Inflammatory macrophage (primary cell): ENCODE measurements at regions not wholly inside any gene's neighbourhood (a gene's known extent, or its start where the extent isn't known, plus 50 kb on each side); places are given as distances from the start of the nearest gene placed in this dataset.
"Not testable (repeated sequence)": the region's sequence is repeated elsewhere in the genome, so short reads cannot be mapped to it uniquely, and the experiment has no call there.

Source experiments
- DNase-seq, 2 donors: peaks; one replicate each; pipeline ENCODE4 v3.0.0-alpha.2; 2020 to 2022

DNA sequence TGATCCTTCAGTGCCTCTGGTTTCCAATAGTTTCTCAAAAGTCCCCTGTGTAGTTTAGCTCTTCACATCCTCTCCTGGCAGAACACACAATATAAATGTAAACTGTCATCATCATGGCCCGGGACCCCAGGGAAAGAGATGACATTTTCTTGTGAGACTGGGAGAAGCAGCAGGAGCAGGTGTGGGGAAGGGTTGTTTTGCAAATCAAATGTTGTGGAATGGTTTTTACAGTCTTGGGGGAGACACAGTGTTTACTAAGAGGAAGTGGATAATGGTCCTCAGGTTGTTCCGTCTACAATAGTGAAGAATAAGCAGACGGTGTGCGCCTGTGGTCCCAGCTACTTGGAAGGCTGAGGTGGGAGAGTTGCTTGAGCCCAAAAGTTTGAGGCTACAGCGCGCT lies 159.1 kb downstream of the SEC23IP start:
- no peak for DNase-seq

- DNase-seq = no peak
These were observed 160.6 kb downstream of the SEC23IP start for GRCh38 chr10:120052964-120053702.

GRCh38 chr10:120059790-120060189 lies 167.3 kb downstream of the SEC23IP start:
- not testable (repeated sequence) for DNase-seq

DNA sequence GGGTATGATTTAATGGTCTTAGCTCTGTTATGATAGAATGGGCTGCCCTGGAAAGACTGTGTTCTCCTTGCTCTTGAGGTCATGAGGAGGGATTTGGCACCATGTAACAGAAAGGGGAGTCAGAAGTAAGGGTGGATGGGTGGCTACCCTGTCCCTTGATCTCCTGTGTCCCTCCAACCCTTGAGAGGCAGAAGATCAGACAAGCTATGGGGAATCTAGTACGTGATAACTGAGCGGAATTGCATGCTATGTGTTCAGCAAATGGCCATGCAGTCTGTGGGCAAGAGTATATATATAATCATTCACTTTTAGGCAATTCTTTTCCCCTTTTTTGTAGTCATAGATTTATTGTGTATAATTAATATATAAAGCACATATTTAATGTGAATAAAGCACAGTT lies 174.9 kb downstream of the SEC23IP start:
- no peak for DNase-seq

DNA sequence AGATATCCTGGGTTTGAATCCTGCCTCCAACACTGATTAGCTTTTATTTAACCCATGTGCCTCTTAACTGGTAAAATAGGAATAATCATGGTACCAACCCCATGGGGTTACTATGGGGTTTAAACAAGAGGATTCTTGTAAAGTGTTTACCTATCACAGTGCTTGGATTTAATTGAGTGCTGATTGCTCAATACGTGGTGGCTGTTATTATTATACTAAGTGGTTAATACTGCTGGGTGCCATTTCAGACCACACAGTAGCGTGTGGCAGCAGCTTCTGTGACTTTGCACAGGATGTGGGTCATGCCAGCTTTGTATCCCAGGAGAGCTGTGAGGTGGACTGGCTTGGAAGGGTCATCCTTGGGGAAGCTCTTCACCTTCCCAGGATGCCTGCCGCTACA lies 177.2 kb downstream of the SEC23IP start:
- DNase-seq = no peak

- DNase-seq = no peak
These were observed 182.8 kb downstream of the SEC23IP start for GRCh38 chr10:120075349-120075748.

- no peak for DNase-seq
These were observed 184.6 kb downstream of the SEC23IP start for GRCh38 chr10:120076996-120077706.

- no peak for DNase-seq
These were observed 185.4 kb downstream of the SEC23IP start for GRCh38 chr10:120077707-120078492.

DNA sequence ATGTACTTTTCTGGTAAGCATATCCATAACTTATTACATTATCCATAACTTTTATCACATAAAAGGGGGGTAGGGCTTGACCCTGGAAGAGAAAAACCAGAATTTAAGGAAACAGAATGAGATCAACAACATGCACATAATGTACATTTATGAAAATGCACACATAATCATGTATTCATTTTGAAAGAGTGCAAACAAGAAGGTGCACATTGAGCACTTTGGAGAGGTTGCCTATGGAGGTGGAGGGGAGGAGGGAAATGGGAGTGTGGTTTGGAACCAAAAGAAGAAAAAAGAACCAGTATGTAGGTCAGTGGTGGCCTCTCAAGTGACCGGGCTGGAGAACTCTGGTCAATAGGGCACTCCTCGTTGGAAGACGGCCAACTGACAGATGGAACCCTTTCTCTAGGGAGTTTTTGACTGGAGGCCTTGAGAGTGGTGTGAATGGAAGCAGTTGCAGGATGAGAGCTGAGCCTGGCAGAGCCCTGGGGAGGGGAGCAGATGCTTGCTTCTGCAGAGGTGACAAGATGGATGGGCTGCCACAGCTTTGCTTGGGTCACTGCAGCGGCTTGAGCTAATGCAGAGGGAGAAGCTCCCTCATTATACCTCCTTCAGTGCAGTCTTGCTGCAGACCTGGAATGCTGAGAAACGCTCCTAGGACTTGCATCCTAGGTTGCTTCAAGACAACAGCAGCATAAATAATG lies 192.7 kb downstream of the SEC23IP start:
- no peak for DNase-seq

DNA sequence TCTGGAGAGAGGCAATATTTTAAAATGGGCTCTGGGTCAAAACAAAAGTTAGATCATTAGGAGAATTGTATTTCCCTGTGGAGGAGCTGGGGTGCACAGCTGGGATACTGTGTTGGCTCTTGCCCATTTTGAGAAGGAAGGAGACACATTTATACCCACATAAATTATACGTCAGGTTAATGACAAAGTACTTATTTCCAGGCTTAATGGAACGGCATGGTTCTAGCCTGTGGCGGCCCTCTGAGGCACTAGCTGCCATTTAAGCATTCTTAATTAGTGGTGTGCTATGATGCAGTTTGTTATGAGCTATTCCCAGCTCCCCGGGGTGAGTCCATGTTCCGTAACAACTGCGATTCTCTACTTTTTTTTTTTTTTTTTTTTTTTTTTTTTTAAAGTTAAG lies 193.5 kb downstream of the SEC23IP start:
- DNase-seq = no peak

DNA sequence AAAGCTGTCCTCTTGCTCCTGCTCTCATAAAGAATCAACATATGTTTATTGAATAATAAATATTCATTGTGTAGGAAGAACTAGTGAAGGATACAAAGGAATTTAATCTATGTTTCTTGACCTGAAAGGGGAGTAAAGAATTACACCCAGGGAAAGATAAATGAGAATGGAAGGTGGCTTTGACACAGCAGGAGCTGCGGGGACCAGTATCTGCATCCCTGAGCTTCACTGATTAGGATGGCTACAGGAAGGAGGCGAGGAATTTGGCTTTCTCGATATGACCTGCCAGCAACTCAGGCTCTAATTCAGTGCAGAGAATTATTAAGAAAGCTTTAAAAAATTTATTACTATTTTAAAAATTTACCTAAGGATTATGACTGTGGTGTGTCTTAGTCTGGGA lies 194.6 kb downstream of the SEC23IP start:
- DNase-seq = no peak

DNA sequence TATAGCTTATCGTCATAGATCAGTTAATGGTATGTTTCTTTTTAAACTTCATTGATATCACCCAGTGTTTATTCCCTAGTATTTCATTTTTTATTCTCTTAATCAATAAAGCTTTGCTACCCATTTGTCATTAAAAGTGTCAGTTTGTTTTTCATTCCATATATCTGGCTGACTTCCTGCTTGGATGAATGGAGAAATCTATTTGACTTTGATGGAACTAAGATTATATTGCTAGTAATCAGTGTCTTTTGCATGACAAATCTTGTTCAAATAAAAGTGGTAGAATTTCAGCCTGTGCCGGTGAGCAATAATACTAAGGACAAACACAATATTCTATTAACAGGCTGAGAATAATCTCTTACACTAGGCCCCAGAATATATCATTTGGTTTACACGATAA lies 203.3 kb downstream of the SEC23IP start:
- DNase-seq = no peak

- no peak for DNase-seq
These were observed 205.2 kb downstream of the SEC23IP start for GRCh38 chr10:120097766-120098165.

DNA sequence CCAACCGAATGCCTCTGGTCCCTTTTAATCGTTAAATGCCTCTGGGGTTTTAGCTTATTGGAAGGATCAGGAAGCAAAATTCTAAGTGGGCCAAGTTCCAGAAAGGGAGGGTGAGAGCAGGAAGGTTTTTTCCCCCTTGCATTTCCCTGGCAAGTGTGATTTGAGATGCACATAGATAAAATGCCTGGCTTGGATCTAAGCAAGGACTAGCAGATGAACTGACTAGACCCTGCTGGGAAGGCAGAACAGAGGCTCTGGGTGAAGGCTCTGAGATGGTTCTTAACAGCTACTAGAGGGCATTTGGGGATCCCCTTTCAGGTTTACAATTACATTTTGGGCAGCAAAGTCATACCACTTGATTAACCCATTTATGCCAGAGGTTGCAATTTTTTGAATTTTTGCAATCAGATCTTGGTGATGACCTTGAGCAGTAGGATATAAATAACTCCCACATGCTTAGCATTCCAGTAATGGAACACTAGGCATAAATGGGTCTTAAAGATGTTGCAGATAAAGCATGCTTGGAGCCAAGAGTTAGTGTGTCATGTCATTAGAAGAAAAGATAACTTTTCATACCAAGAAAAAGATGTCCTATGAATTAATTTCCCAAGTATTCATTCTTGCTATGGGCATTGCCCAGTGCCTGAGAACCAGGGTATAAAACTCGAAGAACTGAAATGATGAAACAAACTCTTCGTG lies 205.9 kb downstream of the SEC23IP start:
- no peak for DNase-seq

DNA sequence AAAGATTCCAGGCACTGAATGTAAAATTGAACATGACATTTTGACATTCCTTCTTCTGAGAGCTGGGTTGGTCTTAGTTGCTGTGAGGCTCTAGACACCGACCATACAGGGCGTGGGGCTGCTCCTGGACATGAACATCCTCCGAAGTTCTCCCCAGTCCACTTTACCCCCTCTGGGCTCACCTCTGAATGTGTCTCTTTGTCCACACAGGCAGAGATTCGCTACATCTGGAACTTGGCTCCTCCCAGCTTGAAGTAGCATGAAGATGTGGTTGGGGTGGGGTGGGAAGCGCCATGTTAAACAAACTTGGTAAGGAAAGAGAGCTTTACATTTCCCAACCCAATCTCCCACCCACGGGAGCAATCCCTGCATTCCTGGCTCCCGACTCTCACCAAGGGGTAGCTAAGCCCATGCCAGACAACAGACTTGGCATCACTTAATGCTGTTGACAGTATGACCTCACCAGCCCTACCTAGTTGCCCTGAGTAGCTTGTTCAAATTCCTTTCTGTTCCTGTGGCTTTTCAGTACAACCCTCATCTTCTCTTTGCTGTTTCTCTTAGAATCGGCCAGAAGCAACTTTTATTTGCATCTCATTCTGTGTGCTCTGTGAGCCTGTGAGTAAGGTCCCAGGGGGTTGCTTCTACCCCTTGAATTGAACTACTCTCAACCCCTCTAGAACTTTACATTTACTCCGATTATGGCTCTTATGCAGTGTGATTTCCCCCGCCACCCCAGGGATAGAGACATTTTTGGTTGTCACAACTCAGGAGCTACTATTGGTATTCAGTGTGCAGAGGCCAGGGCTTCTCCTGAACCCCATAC lies 211.4 kb downstream of the SEC23IP start:
- no peak for DNase-seq

GRCh38 chr10:120105001-120105400 lies 212.5 kb downstream of the SEC23IP start:
- DNase-seq = no peak

DNA sequence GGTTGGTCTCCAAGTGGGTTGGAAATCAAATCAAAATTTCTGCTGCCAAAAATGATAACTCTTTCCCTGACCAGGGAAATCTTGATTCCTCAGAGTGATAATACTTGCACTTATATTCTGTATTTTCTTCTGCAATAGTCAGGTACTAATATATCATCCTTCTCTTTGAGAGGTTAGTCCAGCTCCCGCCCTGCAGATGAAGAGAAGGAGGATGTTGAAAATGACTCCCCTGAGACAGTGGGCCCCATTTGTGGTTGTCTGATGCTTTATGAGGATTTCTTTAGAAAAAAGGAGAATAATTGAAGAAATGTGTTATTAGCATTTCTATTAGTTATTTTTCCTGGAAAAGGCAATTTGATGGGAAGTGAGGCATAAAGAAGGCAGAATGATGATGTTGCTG lies 213.0 kb downstream of the SEC23IP start:
- DNase-seq = no peak

DNA sequence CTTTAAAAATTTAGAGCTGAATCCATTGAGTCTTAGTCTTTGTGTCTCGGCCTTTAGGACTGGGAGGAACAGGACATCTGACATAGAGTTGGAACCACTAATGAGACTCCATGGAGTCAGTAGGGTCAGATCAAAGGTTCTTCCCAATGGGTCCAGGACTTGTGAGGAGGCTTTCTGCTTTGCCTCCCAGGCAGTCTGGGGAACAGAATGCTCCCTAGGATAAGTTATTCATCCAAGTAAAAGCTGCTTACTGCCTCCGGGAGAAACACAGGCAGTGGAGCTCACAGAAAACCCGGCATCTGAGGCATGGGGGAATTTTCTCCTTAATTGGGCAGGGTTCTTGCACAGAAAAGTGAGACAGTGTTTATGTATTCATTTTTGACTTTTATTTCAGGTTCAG lies 216.4 kb downstream of the SEC23IP start:
- no peak for DNase-seq

DNA sequence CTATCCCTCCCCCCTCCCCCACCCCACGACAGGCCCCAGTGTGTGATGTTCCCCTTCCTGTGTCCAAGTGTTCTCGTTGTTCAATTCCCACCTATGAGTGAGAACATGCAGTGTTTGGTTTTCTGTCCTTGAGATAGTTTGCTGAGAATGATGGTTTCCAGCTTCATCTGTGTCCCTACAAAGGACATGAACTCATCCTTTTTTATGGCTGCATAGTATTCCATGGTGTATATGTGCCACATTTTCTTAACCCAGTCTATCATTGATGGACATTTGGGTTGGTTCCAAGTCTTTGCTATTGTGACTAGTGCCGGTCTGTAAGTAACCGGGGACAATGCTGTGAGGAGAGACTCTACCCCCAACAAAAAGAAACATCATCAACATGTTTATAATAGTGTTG lies 217.2 kb downstream of the SEC23IP start:
- DNase-seq = not testable (repeated sequence)

- DNase-seq = no peak
These were observed 217.7 kb downstream of the SEC23IP start for GRCh38 chr10:120110196-120110595.

DNA sequence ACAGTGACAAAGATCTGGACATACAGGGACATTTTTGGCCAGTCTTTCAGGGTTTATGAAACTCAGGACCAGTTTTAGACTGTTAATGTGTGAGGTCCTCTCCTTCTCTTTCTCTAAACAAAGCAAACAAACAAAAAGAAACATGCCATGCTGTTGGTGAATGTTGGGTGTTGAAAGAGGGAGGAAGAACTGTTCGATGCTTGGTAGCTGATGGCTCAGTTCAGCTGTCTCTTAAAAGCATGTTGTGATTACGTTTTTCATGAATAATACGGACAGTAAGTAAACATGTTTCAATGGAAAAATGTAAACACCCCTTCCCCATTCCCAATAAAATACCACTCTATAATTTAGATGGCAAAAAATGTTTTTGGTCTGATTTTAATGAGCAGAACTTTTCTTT lies 219.1 kb downstream of the SEC23IP start:
- DNase-seq = no peak
